Loucy (cell line): ENCODE measurements at regions not wholly inside any gene's neighbourhood (a gene's known extent, or its start where the extent isn't known, plus 50 kb on each side); places are given as distances from the start of the nearest gene placed in this dataset.

Experiments used
- H2AFZ ChIP-seq: fragments of 200-600 bp; sonication (generic); 2 replicates; pipeline ENCODE4 v1.6.0; 2016; ENCODE audit warnings: antibody characterized with exemption, mild to moderate bottlenecking, low read length, moderate library complexity
- H3F3A ChIP-seq: fragments of 200-600 bp; 2 replicates; pipeline ENCODE4 v1.6.0; 2016; ENCODE audit warnings: antibody characterized with exemption, low read depth, mild to moderate bottlenecking
- H3K27me3 ChIP-seq: fragments of 200-600 bp; sonication (generic); 2 replicates; pipeline ENCODE4 v1.6.1; 2014; ENCODE audit warnings: low read length, mild to moderate bottlenecking; ENCODE audit not compliant: insufficient read depth, poor library complexity, severe bottlenecking
- H3K36me3 ChIP-seq: fragments of 200-600 bp; sonication (generic); 2 replicates; pipeline ENCODE4 v1.6.1; 2016; ENCODE audit warnings: low read length; ENCODE audit not compliant: insufficient read depth
- H3K4me1 ChIP-seq: fragments of 200-600 bp; sonication (generic); 2 replicates; pipeline ENCODE4 v1.5.1; 2014; ENCODE audit warnings: low read length, mild to moderate bottlenecking; ENCODE audit not compliant: insufficient read depth, poor library complexity, severe bottlenecking
- H3K4me2 ChIP-seq: fragments of 200-600 bp; sonication (generic); 2 replicates; pipeline ENCODE4 v1.6.0; 2014; ENCODE audit warnings: antibody characterized with exemption, low read length, low read depth, mild to moderate bottlenecking; ENCODE audit not compliant: poor library complexity, severe bottlenecking
- H3K4me3 ChIP-seq: fragments of 200-600 bp; sonication (generic); 2 replicates; pipeline ENCODE4 v1.5.1; 2014; ENCODE audit warnings: low read length, mild to moderate bottlenecking, mixed read lengths; ENCODE audit not compliant: poor library complexity, severe bottlenecking
- H3K79me2 ChIP-seq: fragments of 200-600 bp; sonication (generic); 2 replicates; pipeline ENCODE4 v1.6.1; 2014; ENCODE audit warnings: low read length; ENCODE audit not compliant: insufficient read depth
- H3K9ac ChIP-seq: fragments of 200-600 bp; sonication (generic); 2 replicates; pipeline ENCODE4 v1.6.0; 2014; ENCODE audit warnings: mild to moderate bottlenecking, low read depth, low read length, moderate library complexity; ENCODE audit not compliant: poor library complexity, severe bottlenecking
- H3K9me2 ChIP-seq: fragments of 200-600 bp; sonication (generic); replicated peaks from 2 replicates; pipeline ENCODE4 v1.6.1; 2016; ENCODE audit warnings: low read depth, low read length, mixed read lengths
- H3K9me3 ChIP-seq: fragments of 200-600 bp; sonication (generic); 2 replicates; pipeline ENCODE4 v1.6.1; 2014; ENCODE audit warnings: mild to moderate bottlenecking, antibody characterized with exemption, low read length, low read depth; ENCODE audit not compliant: insufficient read depth
- H4K20me1 ChIP-seq: fragments of 200-600 bp; sonication (generic); 2 replicates; pipeline ENCODE4 v1.6.0; 2014; ENCODE audit warnings: antibody characterized with exemption, low read length, mild to moderate bottlenecking; ENCODE audit not compliant: insufficient read depth, poor library complexity, severe bottlenecking
- CTCF ChIP-seq: fragments of 200-600 bp; sonication (generic); conservative IDR thresholded peaks from 2 replicates; pipeline ENCODE4 v1.5.1; 2014; ENCODE audit warnings: mild to moderate bottlenecking, antibody characterized with exemption, low read length
- EZH2phosphoT487 ChIP-seq: fragments of 200-600 bp; IDR thresholded peaks from 2 replicates; pipeline ENCODE4 v1.6.1; 2018; ENCODE audit warnings: antibody characterized with exemption, mild to moderate bottlenecking, moderate library complexity, borderline replicate concordance

- no peak for TF ChIP-seq CTCF
- TF ChIP-seq EZH2phosphoT487, result no peak
- Histone ChIP-seq H4K20me1 (no peaks in the 10 kb centered on the region), H3K4me1 (peaks cover 4% of the 10 kb centered on the region), H3K4me3 (no peak overlapping the region), H3K9me3 (no peaks in the 10 kb centered on the region), H2AFZ (no peak overlapping the region), H3K79me2 (no peaks in the 10 kb centered on the region), H3K36me3 (no peaks in the 10 kb centered on the region), H3F3A (no peaks in the 10 kb centered on the region), H3K9ac (no peak overlapping the region), H3K9me2 (no peaks in the 10 kb centered on the region), H3K27me3 (no peaks in the 10 kb centered on the region), H3K4me2 (no peak overlapping the region)
Observed at GRCh38 chr20:40808936-40809335, 119.9 kb upstream of the MAFB start.

- Histone ChIP-seq H3F3A (no peaks in the 10 kb centered on the region), H2AFZ (no peak overlapping the region), H3K36me3 (no peaks in the 10 kb centered on the region), H4K20me1 (no peaks in the 10 kb centered on the region), H3K79me2 (no peaks in the 10 kb centered on the region), H3K9ac (no peak overlapping the region), H3K4me2 (no peak overlapping the region), H3K9me3 (no peaks in the 10 kb centered on the region), H3K9me2 (no peaks in the 10 kb centered on the region), H3K27me3 (no peaks in the 10 kb centered on the region), H3K4me1 (peaks cover 4% of the 10 kb centered on the region), H3K4me3 (no peak overlapping the region)
- TF ChIP-seq CTCF, result no peak
Observed at GRCh38 chr20:40809361-40809760, 120.3 kb upstream of the MAFB start.

GRCh38 chr20:40810332-40811000 lies 121.4 kb upstream of the MAFB start:
- TF ChIP-seq CTCF, result no peak
- TF ChIP-seq EZH2phosphoT487, result no peak

More at GRCh38 chr20:40810332-40811000, 121.4 kb upstream of the MAFB start:
- H3K9ac ChIP-seq, result no peak overlapping the region
- H3K27me3 ChIP-seq, result no peaks in the 10 kb centered on the region
- H3K9me2 ChIP-seq, result no peaks in the 10 kb centered on the region
- H3K4me1 ChIP-seq, result peaks cover 4% of the 10 kb centered on the region
- H3K36me3 ChIP-seq, result no peaks in the 10 kb centered on the region
- no peaks in the 10 kb centered on the region for H4K20me1 ChIP-seq
- no peaks in the 10 kb centered on the region for H3F3A ChIP-seq
- H3K79me2 ChIP-seq, result no peaks in the 10 kb centered on the region
- no peak overlapping the region for H3K4me2 ChIP-seq
- no peak overlapping the region for H3K4me3 ChIP-seq
- H3K9me3 ChIP-seq, result no peaks in the 10 kb centered on the region
- H2AFZ ChIP-seq, result no peak overlapping the region
